DMS 273 (cell line): ENCODE measurements at regions not wholly inside any gene's neighbourhood (a gene's known extent, or its start where the extent isn't known, plus 50 kb on each side); places are given as distances from the start of the nearest gene placed in this dataset.
A peak's percentile ranks its signal among the peaks of the same experiment; 100 is the strongest.

Source experiments
- DNase-seq: peaks from one replicate; lab custom pipeline; 2025; ENCODE audit not compliant: unreplicated experiment; lab: John Stamatoyannopoulos, UW

DNA sequence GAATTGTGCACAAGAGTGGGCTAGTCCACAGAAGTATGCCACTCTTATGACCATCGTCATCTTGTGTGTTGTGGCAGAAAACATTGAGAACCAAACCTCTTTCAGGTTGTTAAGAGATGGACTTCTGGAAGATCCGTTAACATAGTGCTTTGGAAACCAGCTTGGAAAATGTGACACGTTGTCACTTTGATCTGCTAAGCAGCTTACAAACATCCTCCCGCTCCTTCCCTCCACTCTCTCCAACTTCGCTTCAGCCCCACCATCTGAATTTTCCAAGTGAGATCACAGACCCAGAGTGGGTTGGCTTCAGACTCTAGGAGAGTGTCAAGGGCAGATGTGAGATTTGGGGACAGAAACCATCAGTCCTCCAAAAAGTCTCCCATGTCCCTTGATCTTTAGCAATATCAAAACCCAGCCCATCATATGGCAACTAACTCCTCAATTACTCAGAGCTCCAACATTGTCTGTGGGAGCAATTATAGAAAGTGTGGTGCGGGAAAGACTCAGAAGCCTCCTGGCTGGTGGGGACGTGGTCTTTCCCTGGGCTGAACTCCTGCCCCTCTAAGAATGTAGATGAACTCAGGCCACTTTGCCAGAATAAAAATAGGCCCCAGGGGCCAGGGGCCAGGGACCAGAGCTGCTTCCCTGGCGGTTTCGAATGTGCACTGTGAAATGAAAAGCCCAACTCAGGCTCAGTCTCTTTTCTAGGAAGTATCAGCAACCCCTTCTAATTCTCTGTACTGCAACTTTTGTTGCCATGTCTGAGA lies 129.5 kb downstream of the SLC38A6 start:
- DNase-seq = no peak

GRCh38 chr14:61109288-61109687 lies 128.2 kb downstream of the SLC38A6 start:
- DNase-seq = no peak

GRCh38 chr14:61108496-61109141 lies 127.6 kb downstream of the SLC38A6 start:
- no peak for DNase-seq

GRCh38 chr14:61107869-61108493 lies 126.9 kb downstream of the SLC38A6 start:
- no peak for DNase-seq

DNA sequence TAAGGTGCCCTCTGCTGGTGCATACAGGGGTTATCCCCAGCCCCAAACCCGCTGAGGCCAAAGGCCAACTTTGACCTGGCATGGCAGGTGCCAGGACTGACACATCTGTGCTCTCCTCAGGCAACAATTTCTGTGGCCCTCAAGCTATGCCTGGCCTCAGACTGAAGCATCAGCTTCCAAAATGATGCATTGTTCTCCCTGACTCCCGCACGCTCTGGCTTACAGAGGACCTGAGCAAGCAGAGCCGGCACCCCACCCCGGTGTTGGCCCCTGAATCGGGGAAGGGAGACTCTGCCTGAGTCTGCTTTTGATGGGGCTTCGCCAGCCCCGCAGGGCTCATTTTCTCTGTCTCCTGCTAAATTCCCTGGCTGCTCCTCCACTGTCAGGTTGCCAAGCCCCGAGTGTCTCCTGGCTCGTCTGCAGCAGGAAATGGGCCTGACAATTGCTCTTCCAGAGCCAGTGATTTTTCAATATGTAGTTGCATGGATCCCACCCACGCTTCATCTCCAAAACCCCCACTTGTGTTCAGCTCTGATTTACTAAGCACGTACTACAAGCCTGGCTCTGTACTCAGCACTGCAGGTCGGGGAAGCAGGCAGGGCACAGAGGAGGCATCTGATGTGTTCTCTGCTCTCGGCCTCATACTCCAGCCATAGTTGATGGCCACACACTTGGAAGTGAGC lies 126.1 kb downstream of the SLC38A6 start:
- peak; percentile 14 for DNase-seq

GRCh38 chr14:61106271-61106958 lies 125.4 kb downstream of the SLC38A6 start:
- DNase-seq = no peak

GRCh38 chr14:61104358-61104757 lies 123.3 kb downstream of the SLC38A6 start:
- no peak for DNase-seq

- DNase-seq = no peak
Observed at GRCh38 chr14:61103541-61104339, 122.7 kb downstream of the SLC38A6 start.

- DNase-seq = no peak
Observed at GRCh38 chr14:61102549-61103466, 121.8 kb downstream of the SLC38A6 start.
